Osteoblast (primary cell): ENCODE measurements at regions not wholly inside any gene's neighbourhood (a gene's known extent, or its start where the extent isn't known, plus 50 kb on each side); places are given as distances from the start of the nearest gene placed in this dataset.

Experiments
- DNase-seq: peaks from one replicate; pipeline ENCODE4 v3.0.0; 2011; ENCODE audit warnings: low spot score, mixed read lengths; ENCODE audit not compliant: insufficient read length; ENCODE audit errors: missing footprints
- H2AFZ ChIP-seq: 2 replicates; pipeline ENCODE4 v1.6.0; 2011; ENCODE audit warnings: mild to moderate bottlenecking, low read length
- H3K27ac ChIP-seq: 2 replicates; pipeline ENCODE4 v1.5.1; 2011; ENCODE audit warnings: mild to moderate bottlenecking, low read depth, low read length, moderate library complexity
- H3K27me3 ChIP-seq: 2 replicates; pipeline ENCODE4 v1.6.0; 2012; ENCODE audit warnings: mild to moderate bottlenecking, control low read depth, inconsistent platforms, low read length, moderate library complexity; ENCODE audit not compliant: insufficient read depth
- H3K36me3 ChIP-seq: 2 replicates; pipeline ENCODE4 v1.5.1; 2011; ENCODE audit warnings: mild to moderate bottlenecking, low read length, control low read depth, moderate library complexity; ENCODE audit not compliant: insufficient read depth
- H3K4me1 ChIP-seq: 2 replicates; pipeline ENCODE4 v1.5.1; 2011; ENCODE audit warnings: mild to moderate bottlenecking, low read length, control low read depth, moderate library complexity; ENCODE audit not compliant: insufficient read depth
- H3K4me2 ChIP-seq: 2 replicates; pipeline ENCODE4 v1.6.0; 2011; ENCODE audit warnings: mild to moderate bottlenecking, low read length; ENCODE audit not compliant: insufficient read depth
- H3K4me3 ChIP-seq: fragments of 200-600 bp; sonication (generic); 3 replicates; pipeline ENCODE4 v1.5.1; 2012; ENCODE audit warnings: mild to moderate bottlenecking, low read length, inconsistent platforms; ENCODE audit not compliant: insufficient read depth
- H3K79me2 ChIP-seq: 2 replicates; pipeline ENCODE4 v1.6.0; 2012; ENCODE audit warnings: mild to moderate bottlenecking, low read length, control low read depth, inconsistent platforms; ENCODE audit not compliant: insufficient read depth
- H3K9me3 ChIP-seq: 2 replicates; pipeline ENCODE4 v1.5.1; 2011; ENCODE audit warnings: low read depth, low read length, control low read depth
- H4K20me1 ChIP-seq: 2 replicates; pipeline ENCODE4 v1.6.0; 2012; ENCODE audit warnings: mild to moderate bottlenecking, low read length, control low read depth; ENCODE audit not compliant: insufficient read depth
- CTCF ChIP-seq: IDR thresholded peaks from 2 replicates; pipeline ENCODE4 v1.5.1; 2011; ENCODE audit warnings: mild to moderate bottlenecking, low read depth, low read length, moderate library complexity; ENCODE audit errors: extremely low read depth

GRCh38 chr5:17916446-17916845, 282.2 kb downstream of the TAF11L14 start:
- no peaks in the 10 kb centered on the region for H3K79me2 ChIP-seq
- no peak overlapping the region for H3K27ac ChIP-seq
- H3K9me3 ChIP-seq = peaks cover 3% of the 10 kb centered on the region
- no peaks in the 10 kb centered on the region for H3K4me1 ChIP-seq
- H3K4me3 ChIP-seq = no peak overlapping the region
- H2AFZ ChIP-seq = no peak overlapping the region
- TF ChIP-seq CTCF = no peak
- no peak for DNase-seq
- H3K4me2 ChIP-seq = no peak overlapping the region
- H3K27me3 ChIP-seq = no peaks in the 10 kb centered on the region
- no peaks in the 10 kb centered on the region for H3K36me3 ChIP-seq
- H4K20me1 ChIP-seq = no peaks in the 10 kb centered on the region

GRCh38 chr5:17917465-17917864, 283.2 kb downstream of the TAF11L14 start:
- no peak overlapping the region for H3K4me2 ChIP-seq
- DNase-seq = no peak
- TF ChIP-seq CTCF = no peak
- no peaks in the 10 kb centered on the region for H3K36me3 ChIP-seq
- H3K79me2 ChIP-seq = no peaks in the 10 kb centered on the region
- H3K27ac ChIP-seq = no peak overlapping the region
- H3K4me3 ChIP-seq = no peak overlapping the region
- H4K20me1 ChIP-seq = no peaks in the 10 kb centered on the region
- H3K27me3 ChIP-seq = no peaks in the 10 kb centered on the region
- no peak overlapping the region for H2AFZ ChIP-seq
- H3K4me1 ChIP-seq = no peaks in the 10 kb centered on the region
- H3K9me3 ChIP-seq = peaks cover 3% of the 10 kb centered on the region

- H3K9me3 ChIP-seq = peaks cover 3% of the 10 kb centered on the region
- H3K4me3 ChIP-seq = no peak overlapping the region
- TF ChIP-seq CTCF = no peak
- no peaks in the 10 kb centered on the region for H3K79me2 ChIP-seq
- H3K27ac ChIP-seq = no peak overlapping the region
- no peak overlapping the region for H2AFZ ChIP-seq
- no peaks in the 10 kb centered on the region for H3K36me3 ChIP-seq
- H3K27me3 ChIP-seq = no peaks in the 10 kb centered on the region
- DNase-seq = no peak
- H3K4me1 ChIP-seq = no peaks in the 10 kb centered on the region
- H4K20me1 ChIP-seq = no peaks in the 10 kb centered on the region
- no peak overlapping the region for H3K4me2 ChIP-seq
These were observed 284.3 kb downstream of the TAF11L14 start for GRCh38 chr5:17918373-17919104.

- Histone ChIP-seq H3K9me3 (no peaks in the 10 kb centered on the region), H3K79me2 (no peaks in the 10 kb centered on the region), H3K4me2 (no peak overlapping the region), H3K4me1 (no peaks in the 10 kb centered on the region), H4K20me1 (no peaks in the 10 kb centered on the region), H3K4me3 (no peak overlapping the region), H2AFZ (no peak overlapping the region), H3K36me3 (no peaks in the 10 kb centered on the region), H3K27ac (no peak overlapping the region), H3K27me3 (no peaks in the 10 kb centered on the region)
- TF ChIP-seq CTCF = no peak
- DNase-seq = peak; percentile 19
These were observed 291.0 kb downstream of the TAF11L14 start for GRCh38 chr5:17925276-17925675.
